Mesenchymal stem cell (in vitro differentiated cells and primary cell): ENCODE measurements at regions not wholly inside any gene's neighbourhood (a gene's known extent, or its start where the extent isn't known, plus 50 kb on each side); places are given as distances from the start of the nearest gene placed in this dataset.

Experiments
- DNase-seq: peaks from one replicate; pipeline ENCODE4 v3.0.0-alpha.2; 2013
- H2AFZ ChIP-seq: one replicate; pipeline ENCODE4 v1.6.1; 2013; ENCODE audit warnings: low read depth, mild to moderate bottlenecking, control low read depth, inconsistent platforms, low read length, moderate library complexity
- H2AK5ac ChIP-seq: 2 replicates; pipeline ENCODE4 v1.6.1; 2013; ENCODE audit warnings: low read length, moderate library complexity, mild to moderate bottlenecking, inconsistent platforms; ENCODE audit not compliant: severe bottlenecking
- H2BK120ac ChIP-seq: one replicate; pipeline ENCODE4 v1.6.1; 2013; ENCODE audit warnings: low read depth, mild to moderate bottlenecking, inconsistent platforms, low read length, moderate library complexity
- H2BK12ac ChIP-seq, 2 experiments: one replicate each; pipeline ENCODE4 v1.6.1; 2013; ENCODE audit warnings: inconsistent platforms in 2 of 2, low read length in 2 of 2, mild to moderate bottlenecking in 2 of 2, moderate library complexity in 2 of 2, control low read depth in 1 of 2
- H2BK15ac ChIP-seq: one replicate; pipeline ENCODE4 v1.6.1; 2013; ENCODE audit warnings: mild to moderate bottlenecking, low read depth, inconsistent platforms; ENCODE audit not compliant: poor library complexity, severe bottlenecking
- H2BK5ac ChIP-seq: 2 replicates; pipeline ENCODE4 v1.6.1; 2013; ENCODE audit warnings: low read depth, mild to moderate bottlenecking, low read length, control low read depth, inconsistent platforms; ENCODE audit not compliant: poor library complexity, severe bottlenecking
- H3K14ac ChIP-seq, 2 experiments: one replicate each; pipeline ENCODE4 v1.6.1; 2013; ENCODE audit warnings: inconsistent platforms in 2 of 2, low read length in 2 of 2, control low read depth in 1 of 2, mild to moderate bottlenecking in 1 of 2, moderate library complexity in 1 of 2
- H3K18ac ChIP-seq, 2 experiments: one replicate each; pipeline ENCODE4 v1.6.1; 2013; ENCODE audit warnings: inconsistent platforms in 2 of 2, low read length in 2 of 2, control low read depth in 1 of 2, low read depth in 1 of 2, mild to moderate bottlenecking in 1 of 2
- H3K23ac ChIP-seq, 2 experiments: one replicate each; pipeline ENCODE4 v1.6.1; 2013; ENCODE audit warnings: inconsistent platforms in 2 of 2, low read length in 2 of 2, mild to moderate bottlenecking in 2 of 2, moderate library complexity in 2 of 2, control low read depth in 1 of 2
- H3K27ac ChIP-seq: 2 replicates; pipeline ENCODE4 v1.5.1; 2013; ENCODE audit warnings: mild to moderate bottlenecking, moderate library complexity, low read length, control low read depth, inconsistent platforms; ENCODE audit not compliant: poor library complexity, severe bottlenecking
- H3K27me3 ChIP-seq, 2 experiments: 2 replicates each; pipeline versions ENCODE4 v1.6.1 to v1.7.0; 2013; ENCODE audit warnings: low read length in 2 of 2, mild to moderate bottlenecking in 2 of 2, moderate library complexity in 2 of 2, control low read depth in 1 of 2, inconsistent platforms in 1 of 2; ENCODE audit not compliant: control insufficient read depth in 1 of 2, insufficient read depth in 1 of 2
- H3K36me3 ChIP-seq, 2 experiments: 2 replicates each; pipeline versions ENCODE4 v1.6.1 to v1.7.0; 2013; ENCODE audit warnings: low read length in 2 of 2, control low read depth in 1 of 2, inconsistent platforms in 1 of 2, low read depth in 1 of 2, mild to moderate bottlenecking in 1 of 2; ENCODE audit not compliant: insufficient read depth in 2 of 2, control insufficient read depth in 1 of 2
- H3K4ac ChIP-seq, 2 experiments: one replicate each; pipeline ENCODE4 v1.6.1; 2013; ENCODE audit warnings: inconsistent platforms in 2 of 2, low read length in 2 of 2, mild to moderate bottlenecking in 2 of 2, moderate library complexity in 2 of 2, control low read depth in 1 of 2, low read depth in 1 of 2
- H3K4me1 ChIP-seq: 2 replicates; pipeline ENCODE4 v1.6.1; 2013; ENCODE audit warnings: low read depth, low read length, control low read depth; ENCODE audit not compliant: control insufficient read depth, insufficient read depth
- H3K4me2 ChIP-seq: 2 replicates; pipeline ENCODE4 v1.6.1; 2013; ENCODE audit warnings: low read length, mild to moderate bottlenecking, inconsistent platforms; ENCODE audit not compliant: poor library complexity, severe bottlenecking
- H3K4me3 ChIP-seq, 2 experiments: 2 replicates each; pipeline versions ENCODE4 v1.5.1 to v1.7.0; 2013; ENCODE audit warnings: low read length in 2 of 2, mild to moderate bottlenecking in 2 of 2, control low read depth in 1 of 2, low read depth in 1 of 2; ENCODE audit not compliant: insufficient read depth in 1 of 2
- H3K79me1 ChIP-seq: replicated peaks from 2 replicates; pipeline ENCODE4 v1.6.1; 2013; ENCODE audit warnings: mild to moderate bottlenecking, control low read depth, low read length, inconsistent platforms; ENCODE audit not compliant: poor library complexity, severe bottlenecking
- H3K9ac ChIP-seq: 2 replicates; pipeline ENCODE4 v1.7.0; 2013; ENCODE audit warnings: mild to moderate bottlenecking, low read length, moderate library complexity
- H3K9me3 ChIP-seq: 2 replicates; pipeline ENCODE4 v1.7.0; 2013; ENCODE audit warnings: mild to moderate bottlenecking, low read length; ENCODE audit not compliant: control insufficient read depth
- H4K8ac ChIP-seq: one replicate; pipeline ENCODE4 v1.6.1; 2013; ENCODE audit warnings: inconsistent platforms, mild to moderate bottlenecking, low read length, moderate library complexity
- H4K91ac ChIP-seq: one replicate; pipeline ENCODE4 v1.6.1; 2013; ENCODE audit warnings: mild to moderate bottlenecking, low read length, inconsistent platforms
- WGBS: methylation state at CpG from one replicate; pipeline ENCODE4 v1.1.7; 2013; ENCODE audit warnings: mixed read lengths; 5-methylcytosine and 5-hydroxymethylcytosine counted together

DNA sequence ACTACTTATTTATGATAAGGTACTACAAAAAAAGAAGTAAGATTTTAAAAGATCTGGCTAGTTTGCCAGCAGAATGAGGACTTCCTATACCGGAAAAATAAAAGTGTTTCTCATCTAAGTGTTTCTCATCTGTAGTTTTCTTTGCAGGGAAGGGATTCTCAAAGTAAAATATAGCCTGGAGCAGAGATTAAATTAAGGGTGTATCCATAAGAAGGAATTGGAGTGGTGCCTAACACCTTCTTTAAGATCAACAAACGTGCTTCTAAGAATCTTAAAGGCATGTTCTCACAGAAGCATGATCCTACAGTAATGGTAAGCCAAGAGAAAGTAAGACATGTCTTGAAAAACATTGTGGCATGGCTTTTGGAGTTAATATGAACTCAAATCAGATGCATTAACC, 528.2 kb downstream of the GBA3 start:
- Histone ChIP-seq H3K23ac (no peak overlapping the region), H2BK12ac (no peak overlapping the region), H3K4me1 (no peaks in the 10 kb centered on the region), H2AFZ (no peak overlapping the region), H3K36me3 (no peaks in the 10 kb centered on the region), H3K14ac (no peak overlapping the region), H2BK120ac (no peak overlapping the region), H4K8ac (no peak overlapping the region), H2BK15ac (no peak overlapping the region), H2AK5ac (no peak overlapping the region), H3K79me1 (no peaks in the 10 kb centered on the region), H4K91ac (no peak overlapping the region), H3K27ac (no peak overlapping the region), H3K18ac (no peak overlapping the region), H3K4me3 (no peak overlapping the region), H3K4ac (no peak overlapping the region), H3K9ac (no peak overlapping the region), H3K4me2 (no peak overlapping the region), H2BK5ac (no peak overlapping the region), H3K27me3 (no peaks in the 10 kb centered on the region), H3K9me3 (no peaks in the 10 kb centered on the region)
- no peak for DNase-seq
- 86% methylated on average over 1 of the region's 2 CpGs for WGBS

DNA sequence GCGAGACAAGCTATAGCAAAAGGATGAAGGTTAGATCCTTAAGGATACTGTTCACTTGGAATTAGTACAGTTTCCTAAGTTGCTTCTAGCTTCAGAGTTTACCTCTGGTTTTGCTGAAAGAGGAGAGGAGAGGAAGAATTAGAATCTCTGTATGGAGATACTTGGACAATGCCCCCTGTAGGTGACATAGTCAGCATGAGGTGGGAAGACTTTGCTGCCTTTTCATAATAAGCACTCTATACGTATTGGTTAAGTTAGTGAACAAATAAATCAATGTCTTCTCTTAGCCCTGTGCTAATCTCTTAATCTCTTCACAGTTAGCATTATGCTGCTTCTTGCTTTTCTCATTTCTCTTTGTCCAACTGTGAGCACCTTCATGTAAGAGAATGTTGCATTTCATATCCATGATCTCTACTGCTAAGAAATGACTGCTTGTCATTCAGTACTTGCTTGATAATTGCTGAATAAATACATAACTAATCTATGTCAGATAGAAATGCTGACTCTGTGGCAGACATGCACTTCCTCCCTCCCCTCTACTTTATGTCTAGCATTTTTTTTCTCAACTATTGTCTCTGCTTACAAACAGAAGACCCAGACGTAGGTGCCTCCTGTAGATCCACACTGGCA, 527.2 kb downstream of the GBA3 start:
- WGBS: 77% methylated on average over 3 of the region's 3 CpGs
- Histone ChIP-seq H3K9me3 (no peaks in the 10 kb centered on the region), H2AK5ac (no peak overlapping the region), H3K27ac (no peak overlapping the region), H3K4ac (no peak overlapping the region), H3K23ac (no peak overlapping the region), H3K14ac (no peak overlapping the region), H2BK15ac (no peak overlapping the region), H4K91ac (no peak overlapping the region), H3K18ac (no peak overlapping the region), H3K4me1 (no peaks in the 10 kb centered on the region), H2BK12ac (no peak overlapping the region), H3K9ac (no peak overlapping the region), H2BK120ac (no peak overlapping the region), H3K4me3 (no peak overlapping the region), H2AFZ (no peak overlapping the region), H2BK5ac (no peak overlapping the region), H3K36me3 (no peaks in the 10 kb centered on the region), H3K4me2 (no peak overlapping the region), H4K8ac (no peak overlapping the region), H3K79me1 (no peaks in the 10 kb centered on the region), H3K27me3 (no peaks in the 10 kb centered on the region)
- DNase-seq: no peak

DNA sequence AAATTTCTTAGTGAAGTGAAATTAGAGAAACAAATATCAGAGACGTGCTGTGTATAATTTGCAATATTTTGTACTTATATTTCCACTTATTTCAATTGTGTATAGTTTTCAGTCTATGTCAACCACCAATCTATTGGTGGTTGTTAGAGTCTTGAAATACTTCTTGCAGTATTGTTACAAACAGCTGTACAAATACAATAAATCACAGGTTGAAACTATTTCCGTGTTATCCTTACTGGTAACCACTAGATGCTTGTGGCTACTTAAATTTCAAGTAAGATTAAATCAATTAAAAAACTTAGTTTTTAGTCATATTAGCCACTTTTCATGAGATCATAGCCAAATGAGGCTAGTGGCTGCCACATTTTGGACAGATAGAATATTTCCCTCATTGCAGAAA, 520.5 kb downstream of the GBA3 start:
- Histone ChIP-seq H2BK5ac (no peak overlapping the region), H3K4ac (no peak overlapping the region), H3K36me3 (no peaks in the 10 kb centered on the region), H3K9ac (no peak overlapping the region), H3K4me1 (no peaks in the 10 kb centered on the region), H2BK15ac (no peak overlapping the region), H4K91ac (no peak overlapping the region), H2AK5ac (no peak overlapping the region), H3K79me1 (no peaks in the 10 kb centered on the region), H3K27ac (no peak overlapping the region), H3K4me3 (no peak overlapping the region), H2BK12ac (no peak overlapping the region), H3K27me3 (no peaks in the 10 kb centered on the region), H3K14ac (no peak overlapping the region), H2AFZ (no peak overlapping the region), H2BK120ac (no peak overlapping the region), H3K9me3 (no peaks in the 10 kb centered on the region), H4K8ac (no peak overlapping the region), H3K4me2 (no peak overlapping the region), H3K23ac (no peak overlapping the region), H3K18ac (no peak overlapping the region)
- DNase-seq: no peak
- WGBS: no CpG with 5 or more reads among the region's 2 CpGs

DNA sequence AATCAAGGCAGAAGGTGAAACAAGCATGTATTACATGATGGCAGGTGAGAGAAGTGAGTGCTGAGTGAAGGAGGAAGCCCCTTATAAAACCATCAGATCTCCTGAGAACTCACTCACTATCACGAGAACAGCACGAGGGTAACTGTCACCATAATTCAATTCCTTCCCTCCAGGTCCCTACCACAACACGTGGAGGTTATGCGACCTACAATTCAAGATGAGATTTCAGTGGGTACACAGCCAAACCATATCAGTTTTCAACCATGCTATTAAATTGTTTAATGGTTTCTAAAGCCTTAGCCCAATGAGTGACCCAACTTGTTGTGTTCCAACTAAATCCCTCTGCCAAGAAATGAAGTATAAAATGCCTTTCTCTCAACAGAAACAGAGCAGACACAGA, 519.8 kb downstream of the GBA3 start:
- Histone ChIP-seq H3K23ac (no peak overlapping the region), H2BK5ac (no peak overlapping the region), H3K36me3 (no peaks in the 10 kb centered on the region), H4K8ac (no peak overlapping the region), H2BK15ac (no peak overlapping the region), H3K9ac (no peak overlapping the region), H3K9me3 (peaks cover under 1% of the 10 kb centered on the region), H3K4me1 (no peaks in the 10 kb centered on the region), H3K79me1 (no peaks in the 10 kb centered on the region), H3K27ac (no peak overlapping the region), H4K91ac (no peak overlapping the region), H3K4me2 (no peak overlapping the region), H3K27me3 (no peaks in the 10 kb centered on the region), H3K4ac (no peak overlapping the region), H2BK12ac (no peak overlapping the region), H2AK5ac (no peak overlapping the region), H2BK120ac (no peak overlapping the region), H3K4me3 (no peak overlapping the region), H3K14ac (no peak overlapping the region), H2AFZ (no peak overlapping the region), H3K18ac (no peak overlapping the region)
- DNase-seq: no peak
- 66% methylated on average over 4 of the region's 4 CpGs for WGBS
